HL-60 (cell line): ENCODE measurements at regions not wholly inside any gene's neighbourhood (a gene's known extent, or its start where the extent isn't known, plus 50 kb on each side); places are given as distances from the start of the nearest gene placed in this dataset.

ENCODE experiments used
- GABPA ChIP-seq: IDR thresholded peaks from 2 replicates; pipeline ENCODE4 v1.6.1; 2012; ENCODE audit warnings: low read depth
- POLR2AphosphoS5 ChIP-seq: IDR thresholded peaks from 2 replicates; pipeline ENCODE4 v1.6.1; 2012; ENCODE audit warnings: low read depth
- TF ChIP-seq, protein P1 (sequence below): IDR thresholded peaks from one replicate; pipeline ENCODE4 v1.5.1; 2011; ENCODE audit warnings: low read length, control low read depth, inconsistent platforms; ENCODE audit not compliant: insufficient read depth

DNA sequence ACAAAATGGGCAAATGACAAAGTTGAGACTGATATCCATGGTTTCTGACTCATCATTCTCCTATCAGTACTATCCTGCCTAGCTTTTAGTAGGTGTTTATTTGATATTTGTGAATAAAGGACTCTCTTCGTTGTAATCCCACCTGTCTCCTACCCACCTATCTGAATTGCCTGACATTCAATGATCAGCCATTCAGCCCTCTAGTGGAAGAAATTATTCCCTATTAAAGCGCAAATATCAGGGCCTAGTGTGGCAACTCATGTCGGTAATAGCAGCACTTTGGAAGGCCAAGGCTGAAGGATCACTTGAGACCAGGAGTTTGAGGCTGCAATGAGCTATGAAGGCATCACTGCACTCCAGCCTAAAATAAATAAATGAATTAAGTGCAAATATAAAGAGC, 195.7 kb upstream of the SETMAR start:
- TF ChIP-seq, protein P1, sequence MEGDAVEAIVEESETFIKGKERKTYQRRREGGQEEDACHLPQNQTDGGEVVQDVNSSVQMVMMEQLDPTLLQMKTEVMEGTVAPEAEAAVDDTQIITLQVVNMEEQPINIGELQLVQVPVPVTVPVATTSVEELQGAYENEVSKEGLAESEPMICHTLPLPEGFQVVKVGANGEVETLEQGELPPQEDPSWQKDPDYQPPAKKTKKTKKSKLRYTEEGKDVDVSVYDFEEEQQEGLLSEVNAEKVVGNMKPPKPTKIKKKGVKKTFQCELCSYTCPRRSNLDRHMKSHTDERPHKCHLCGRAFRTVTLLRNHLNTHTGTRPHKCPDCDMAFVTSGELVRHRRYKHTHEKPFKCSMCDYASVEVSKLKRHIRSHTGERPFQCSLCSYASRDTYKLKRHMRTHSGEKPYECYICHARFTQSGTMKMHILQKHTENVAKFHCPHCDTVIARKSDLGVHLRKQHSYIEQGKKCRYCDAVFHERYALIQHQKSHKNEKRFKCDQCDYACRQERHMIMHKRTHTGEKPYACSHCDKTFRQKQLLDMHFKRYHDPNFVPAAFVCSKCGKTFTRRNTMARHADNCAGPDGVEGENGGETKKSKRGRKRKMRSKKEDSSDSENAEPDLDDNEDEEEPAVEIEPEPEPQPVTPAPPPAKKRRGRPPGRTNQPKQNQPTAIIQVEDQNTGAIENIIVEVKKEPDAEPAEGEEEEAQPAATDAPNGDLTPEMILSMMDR: no peak
- TF ChIP-seq POLR2AphosphoS5 (no peak), GABPA (no peak)
